Sigmoid colon (tissue), 6 donors: ENCODE measurements at regions not wholly inside any gene's neighbourhood (a gene's known extent, or its start where the extent isn't known, plus 50 kb on each side); places are given as distances from the start of the nearest gene placed in this dataset.

ENCODE experiments used
- DNase-seq: peaks from one replicate; pipeline ENCODE4 v3.0.0-alpha.2; 2019
- H3K27ac ChIP-seq, 4 donors: fragments of 200-600 bp; sonication (generic); one replicate each; pipeline ENCODE4 v1.5.1; 2016 to 2019; ENCODE audit warnings: mild to moderate bottlenecking in 1 of 4
- H3K27me3 ChIP-seq, 3 donors: fragments of 200-600 bp; sonication (generic); one replicate each; pipeline ENCODE4 v1.5.1; 2019; ENCODE audit warnings: mild to moderate bottlenecking in 1 of 3
- H3K36me3 ChIP-seq, 4 donors: fragments of 200-600 bp; sonication (generic); one replicate each; pipeline ENCODE4 v1.5.1; 2016 to 2019
- H3K4me1 ChIP-seq, 4 donors: fragments of 200-600 bp; sonication (generic); one replicate each; pipeline ENCODE4 v1.5.1; 2017 to 2019
- H3K4me3 ChIP-seq, 4 donors: fragments of 200-600 bp; sonication (generic); one replicate each; pipeline ENCODE4 v1.5.1; 2017 to 2019; ENCODE audit warnings: mild to moderate bottlenecking in 2 of 4, moderate library complexity in 1 of 4
- H3K9me3 ChIP-seq, 4 donors: fragments of 200-600 bp in 3 of 4; sonication (generic) in 3 of 4; one replicate each; pipeline versions ENCODE4 v1.5.1 to v1.6.1; 2013 to 2019
- CTCF ChIP-seq, 4 experiments: fragments of 450-650 bp in 3 of 4; fragments of 200-600 bp in 1 of 4; IDR thresholded peaks; one replicate each; pipeline ENCODE4 v1.5.1; 2016 to 2019; ENCODE audit warnings: antibody characterized with exemption in 4 of 4, mild to moderate bottlenecking in 3 of 4, moderate library complexity in 2 of 4
- EP300 ChIP-seq, 4 donors: sonication (generic); formaldehyde crosslinking; IDR thresholded peaks; one replicate each; pipeline ENCODE4 v1.6.1; 2017; ENCODE audit warnings: antibody characterized with exemption in 4 of 4
- POLR2A ChIP-seq, 2 donors: fragments of 450-650 bp; IDR thresholded peaks; one replicate each; pipeline ENCODE4 v1.6.1; 2016; ENCODE audit warnings: antibody characterized with exemption in 2 of 2, mild to moderate bottlenecking in 2 of 2, moderate library complexity in 2 of 2
- POLR2AphosphoS5 ChIP-seq, 4 donors: sonication (generic); formaldehyde crosslinking; IDR thresholded peaks; one replicate each; pipeline ENCODE4 v1.6.1; 2017; ENCODE audit warnings: antibody characterized with exemption in 4 of 4
- WGBS, 2 donors: extraction: QIAGEN DNeasy Blood & Tissue Kit; methylation state at CpG; one replicate each; pipeline ENCODE4 v1.1.7; 2013; 5-methylcytosine and 5-hydroxymethylcytosine counted together
- intact Hi-C: fragments of 100-400 bp; cut with DNase I; formaldehyde crosslinking; loops from one replicate; pipeline ENCODE4 v1.15.1; 2023
- donor health status: healthy with polysubstance abuse.
- donor health status: healthy.

- DNase-seq, result no peak
- Histone ChIP-seq H3K36me3 (no peaks in the 10 kb centered on the region), H3K27me3 (no peaks in the 10 kb centered on the region), H3K27ac (no peak overlapping the region), H3K4me3 (no peak overlapping the region), H3K4me1 (no peaks in the 10 kb centered on the region), H3K9me3 (peaks cover 0 to 4% (median 0%) of the 10 kb centered on the region in 4 donors)
- TF ChIP-seq POLR2AphosphoS5 (IDR thresholded peaks at IDR 0.05) (no peak), EP300 (IDR thresholded peaks at IDR 0.05) (no peak), POLR2A (IDR thresholded peaks at IDR 0.05) (no peak), CTCF (IDR thresholded peaks at IDR 0.05) (no peak)
- intact Hi-C loops, result no loop called here
Observed at GRCh38 chr5:118701791-118702190, 286.6 kb downstream of the DTWD2 start.

- intact Hi-C loops, result no loop called here
- TF ChIP-seq POLR2AphosphoS5 (IDR thresholded peaks at IDR 0.05) (no peak), CTCF (IDR thresholded peaks at IDR 0.05) (no peak), POLR2A (IDR thresholded peaks at IDR 0.05) (no peak), EP300 (IDR thresholded peaks at IDR 0.05) (no peak)
- Histone ChIP-seq H3K27ac (no peak overlapping the region), H3K27me3 (no peaks in the 10 kb centered on the region), H3K4me1 (no peaks in the 10 kb centered on the region), H3K36me3 (no peaks in the 10 kb centered on the region), H3K4me3 (no peak overlapping the region), H3K9me3 (peaks cover 0 to 4% (median 0%) of the 10 kb centered on the region in 4 donors)
- no peak for DNase-seq
- WGBS, 2 donors, result 28 to 40% methylated on average over 2 of the region's 2 CpGs
Observed at GRCh38 chr5:118700510-118700909, 287.8 kb downstream of the DTWD2 start.

GRCh38 chr5:118698774-118699173 lies 289.6 kb downstream of the DTWD2 start:
- WGBS, 2 donors, result 25 to 39% methylated on average over 2 of the region's 2 CpGs
- Histone ChIP-seq H3K9me3 (peaks cover 0 to 4% (median 0%) of the 10 kb centered on the region in 4 donors), H3K36me3 (no peaks in the 10 kb centered on the region), H3K4me3 (no peak overlapping the region), H3K4me1 (no peaks in the 10 kb centered on the region), H3K27ac (no peak overlapping the region), H3K27me3 (no peaks in the 10 kb centered on the region)
- TF ChIP-seq POLR2A (IDR thresholded peaks at IDR 0.05) (no peak), CTCF (IDR thresholded peaks at IDR 0.05) (no peak), EP300 (IDR thresholded peaks at IDR 0.05) (no peak), POLR2AphosphoS5 (IDR thresholded peaks at IDR 0.05) (no peak)
- intact Hi-C loops, result no loop called here
- no peak for DNase-seq

- Histone ChIP-seq H3K9me3 (no peaks in the 10 kb centered on the region), H3K4me1 (no peaks in the 10 kb centered on the region), H3K27me3 (no peaks in the 10 kb centered on the region), H3K4me3 (no peak overlapping the region), H3K36me3 (no peaks in the 10 kb centered on the region), H3K27ac (no peak overlapping the region)
- TF ChIP-seq CTCF (IDR thresholded peaks at IDR 0.05) (no peak), POLR2AphosphoS5 (IDR thresholded peaks at IDR 0.05) (no peak), EP300 (IDR thresholded peaks at IDR 0.05) (no peak)
- intact Hi-C loops, result no loop called here
- DNase-seq, result no peak
- WGBS, 2 donors, result 70 to 82% methylated on average over 2 of the region's 2 CpGs
Observed at GRCh38 chr5:118696076-118696475, 292.3 kb downstream of the DTWD2 start.

- H3K9me3 ChIP-seq, result no peaks in the 10 kb centered on the region
- no peaks in the 10 kb centered on the region for H3K4me1 ChIP-seq
- intact Hi-C loops, result no loop called here
- TF ChIP-seq EP300 (IDR thresholded peaks at IDR 0.05) (no peak), POLR2A (IDR thresholded peaks at IDR 0.05) (no peak), POLR2AphosphoS5 (IDR thresholded peaks at IDR 0.05) (no peak)
- H3K27me3 ChIP-seq, result no peaks in the 10 kb centered on the region
- no peak overlapping the region for H3K4me3 ChIP-seq
- no peaks in the 10 kb centered on the region for H3K36me3 ChIP-seq
- DNase-seq, result no peak
- 81 to 85% methylated on average over 4 of the region's 4 CpGs for WGBS, 2 donors
- H3K27ac ChIP-seq, result no peak overlapping the region
Observed at GRCh38 chr5:118692811-118693342, 295.5 kb downstream of the DTWD2 start.
